ENCODE measurements at regions not wholly inside any gene's neighbourhood (a gene's known extent, or its start where the extent isn't known, plus 50 kb on each side); places are given as distances from the start of the nearest gene placed in this dataset.

DNA sequence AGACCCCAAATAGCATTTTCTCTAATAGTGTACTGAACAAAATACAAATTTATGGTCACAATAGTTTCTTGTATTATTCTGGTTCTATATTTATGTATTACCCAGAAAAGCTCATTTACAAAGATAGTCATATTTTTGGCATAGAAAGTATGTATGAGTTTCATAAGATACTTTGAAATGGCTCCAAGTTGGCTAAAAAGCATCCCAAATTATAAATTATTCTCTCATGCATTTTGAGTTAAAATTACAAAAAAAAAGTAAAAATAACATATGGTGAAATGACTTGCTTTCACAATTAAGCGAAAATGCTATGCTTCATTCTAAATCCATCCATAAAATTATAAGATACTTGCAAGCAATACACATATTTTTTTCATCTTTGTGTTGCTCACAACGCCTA, 530.7 kb downstream of the ZNF804A start:
- TF ChIP-seq, protein P1, sequence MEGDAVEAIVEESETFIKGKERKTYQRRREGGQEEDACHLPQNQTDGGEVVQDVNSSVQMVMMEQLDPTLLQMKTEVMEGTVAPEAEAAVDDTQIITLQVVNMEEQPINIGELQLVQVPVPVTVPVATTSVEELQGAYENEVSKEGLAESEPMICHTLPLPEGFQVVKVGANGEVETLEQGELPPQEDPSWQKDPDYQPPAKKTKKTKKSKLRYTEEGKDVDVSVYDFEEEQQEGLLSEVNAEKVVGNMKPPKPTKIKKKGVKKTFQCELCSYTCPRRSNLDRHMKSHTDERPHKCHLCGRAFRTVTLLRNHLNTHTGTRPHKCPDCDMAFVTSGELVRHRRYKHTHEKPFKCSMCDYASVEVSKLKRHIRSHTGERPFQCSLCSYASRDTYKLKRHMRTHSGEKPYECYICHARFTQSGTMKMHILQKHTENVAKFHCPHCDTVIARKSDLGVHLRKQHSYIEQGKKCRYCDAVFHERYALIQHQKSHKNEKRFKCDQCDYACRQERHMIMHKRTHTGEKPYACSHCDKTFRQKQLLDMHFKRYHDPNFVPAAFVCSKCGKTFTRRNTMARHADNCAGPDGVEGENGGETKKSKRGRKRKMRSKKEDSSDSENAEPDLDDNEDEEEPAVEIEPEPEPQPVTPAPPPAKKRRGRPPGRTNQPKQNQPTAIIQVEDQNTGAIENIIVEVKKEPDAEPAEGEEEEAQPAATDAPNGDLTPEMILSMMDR (conservative IDR thresholded peaks at IDR 0.05; ENCODE audit: low read length) = no peak
- no peak for TF ChIP-seq EZH2phosphoT487 (IDR thresholded peaks at IDR 0.05; ENCODE audit: borderline replicate concordance, low read depth, low read length)
